Upper lobe of right lung (tissue), 1 donor: ENCODE measurements at regions not wholly inside any gene's neighbourhood (a gene's known extent, or its start where the extent isn't known, plus 50 kb on each side); places are given as distances from the start of the nearest gene placed in this dataset.
"Not testable (repeated sequence)": the region's sequence is repeated elsewhere in the genome, so short reads cannot be mapped to it uniquely, and the experiment has no call there.

Experiments
- ATAC-seq: fragments of 200-7000 bp; cut with Tn5 transposase; one replicate; pipeline ENCODE4 v1.9.1; 2020; ENCODE audit warnings: mild to moderate bottlenecking, moderate library complexity
- DNase-seq: peaks from one replicate; pipeline ENCODE4 v3.0.0-alpha.2; 2020
- H3K27ac ChIP-seq: fragments of 200-600 bp; one replicate; pipeline ENCODE4 v1.8.0; 2022
- H3K27me3 ChIP-seq: fragments of 200-600 bp; one replicate; pipeline ENCODE4 v1.8.0; 2022; ENCODE audit warnings: mild to moderate bottlenecking
- H3K36me3 ChIP-seq: fragments of 200-600 bp; one replicate; pipeline ENCODE4 v1.8.0; 2022
- H3K4me1 ChIP-seq: fragments of 200-600 bp; one replicate; pipeline ENCODE4 v1.8.0; 2022
- H3K4me3 ChIP-seq: fragments of 200-600 bp; one replicate; pipeline ENCODE4 v1.8.0; 2022; ENCODE audit warnings: mild to moderate bottlenecking
- H3K9me3 ChIP-seq: fragments of 200-600 bp; one replicate; pipeline ENCODE4 v1.8.0; 2022
- CTCF ChIP-seq: fragments of 200-600 bp; IDR thresholded peaks from one replicate; pipeline ENCODE4 v1.8.0; 2022; ENCODE audit warnings: antibody characterized with exemption
- intact Hi-C: fragments of 100-400 bp; cut with DNase I; formaldehyde crosslinking; loops from one replicate; pipeline ENCODE4 v1.11.0; 2022
- donor health status: DM: no; HTN: yes; CAD: no; lungs with severe emphysema.

DNA sequence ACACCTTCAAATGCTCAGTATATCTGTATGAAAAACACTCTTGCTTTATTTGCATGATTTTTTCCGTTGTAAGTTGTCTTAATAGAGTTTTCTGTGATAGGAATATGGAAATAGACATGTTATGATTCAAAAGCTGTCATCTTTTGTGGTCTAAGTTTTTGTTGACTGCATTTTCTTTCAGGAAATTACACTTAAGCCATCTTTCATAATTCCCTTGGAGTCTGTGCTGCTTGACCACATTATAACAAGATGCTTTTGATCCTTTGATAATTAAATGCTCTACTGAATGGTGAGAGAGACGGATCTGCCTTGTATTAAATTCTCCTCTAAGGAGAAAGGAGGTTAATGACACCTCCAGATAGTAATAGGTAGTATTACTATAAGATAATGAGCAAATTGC, 272.8 kb upstream of the DAAM1 start:
- no peak for TF ChIP-seq CTCF
- Histone ChIP-seq H3K4me3 (no peak overlapping the region), H3K4me1 (no peaks in the 10 kb centered on the region), H3K27ac (no peak overlapping the region), H3K36me3 (no peaks in the 10 kb centered on the region), H3K27me3 (no peaks in the 10 kb centered on the region), H3K9me3 (no peaks in the 10 kb centered on the region)
- DNase-seq (no peak), ATAC-seq (no peak)
- intact Hi-C loops = no loop called here

GRCh38 chr14:58918066-58918738, 270.3 kb upstream of the DAAM1 start:
- no peak overlapping the region for H3K27ac ChIP-seq
- H3K9me3 ChIP-seq = no peaks in the 10 kb centered on the region

GRCh38 chr14:58919217-58919616, 269.2 kb upstream of the DAAM1 start:
- TF ChIP-seq CTCF = no peak
- Histone ChIP-seq H3K4me3 (no peak overlapping the region), H3K27me3 (no peaks in the 10 kb centered on the region), H3K27ac (no peak overlapping the region), H3K4me1 (no peaks in the 10 kb centered on the region), H3K9me3 (no peaks in the 10 kb centered on the region), H3K36me3 (no peaks in the 10 kb centered on the region)
- ATAC-seq (no peak), DNase-seq (no peak)
- intact Hi-C loops = no loop called here

More at GRCh38 chr14:58918066-58918738, 270.3 kb upstream of the DAAM1 start:
- no peak overlapping the region for H3K4me3 ChIP-seq
- no peak for ATAC-seq
- no peak for TF ChIP-seq CTCF
- intact Hi-C loops = no loop called here
- H3K4me1 ChIP-seq = no peaks in the 10 kb centered on the region
- no peaks in the 10 kb centered on the region for H3K36me3 ChIP-seq
- no peaks in the 10 kb centered on the region for H3K27me3 ChIP-seq
- no peak for DNase-seq

GRCh38 chr14:58920230-58920629, 268.2 kb upstream of the DAAM1 start:
- H3K27me3 ChIP-seq = no peaks in the 10 kb centered on the region
- TF ChIP-seq CTCF = no peak
- H3K36me3 ChIP-seq = no peaks in the 10 kb centered on the region
- ATAC-seq (no peak), DNase-seq (no peak)
- no peaks in the 10 kb centered on the region for H3K4me1 ChIP-seq
- intact Hi-C loops = no loop called here
- H3K4me3 ChIP-seq = no peak overlapping the region
- H3K9me3 ChIP-seq = no peaks in the 10 kb centered on the region
- no peak overlapping the region for H3K27ac ChIP-seq

DNA sequence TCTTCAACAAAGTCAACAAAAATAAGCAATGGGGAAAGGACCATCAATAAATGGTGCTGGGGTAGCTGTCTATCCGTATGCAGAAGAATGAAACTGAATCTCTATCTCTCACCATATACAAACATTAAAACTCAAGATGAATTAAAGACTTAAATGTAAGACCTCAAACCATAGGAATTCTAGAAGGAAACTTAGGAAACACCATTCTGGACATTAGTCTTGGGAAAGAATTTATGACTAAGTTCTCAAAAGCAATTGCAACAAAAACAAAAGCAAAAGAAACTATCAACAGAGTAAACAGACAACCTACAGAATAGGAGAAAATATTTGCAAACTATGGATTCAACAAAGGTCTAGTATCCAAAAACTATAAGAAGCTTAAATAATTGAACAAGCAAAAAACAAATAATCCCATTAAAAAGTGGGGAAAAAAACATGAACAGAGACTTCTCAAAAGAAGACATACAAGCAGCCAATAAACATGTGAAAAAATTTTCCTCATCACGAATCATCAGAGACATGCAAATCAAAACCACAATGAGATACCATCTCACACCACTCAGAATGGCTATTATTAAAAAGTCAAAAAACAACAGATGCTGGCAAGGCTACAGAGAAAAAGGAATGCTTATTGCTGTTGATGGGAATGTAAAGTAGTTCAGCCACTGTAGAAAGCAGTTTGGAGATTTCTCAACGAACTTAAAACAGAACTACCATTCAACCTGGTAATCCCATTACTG, 266.1 kb upstream of the DAAM1 start:
- intact Hi-C loops, H3K36me3 ChIP-seq, H3K9me3 ChIP-seq, ATAC-seq, DNase-seq, H3K4me3 ChIP-seq, H3K4me1 ChIP-seq, H3K27me3 ChIP-seq, H3K27ac ChIP-seq: not testable (repeated sequence)

DNA sequence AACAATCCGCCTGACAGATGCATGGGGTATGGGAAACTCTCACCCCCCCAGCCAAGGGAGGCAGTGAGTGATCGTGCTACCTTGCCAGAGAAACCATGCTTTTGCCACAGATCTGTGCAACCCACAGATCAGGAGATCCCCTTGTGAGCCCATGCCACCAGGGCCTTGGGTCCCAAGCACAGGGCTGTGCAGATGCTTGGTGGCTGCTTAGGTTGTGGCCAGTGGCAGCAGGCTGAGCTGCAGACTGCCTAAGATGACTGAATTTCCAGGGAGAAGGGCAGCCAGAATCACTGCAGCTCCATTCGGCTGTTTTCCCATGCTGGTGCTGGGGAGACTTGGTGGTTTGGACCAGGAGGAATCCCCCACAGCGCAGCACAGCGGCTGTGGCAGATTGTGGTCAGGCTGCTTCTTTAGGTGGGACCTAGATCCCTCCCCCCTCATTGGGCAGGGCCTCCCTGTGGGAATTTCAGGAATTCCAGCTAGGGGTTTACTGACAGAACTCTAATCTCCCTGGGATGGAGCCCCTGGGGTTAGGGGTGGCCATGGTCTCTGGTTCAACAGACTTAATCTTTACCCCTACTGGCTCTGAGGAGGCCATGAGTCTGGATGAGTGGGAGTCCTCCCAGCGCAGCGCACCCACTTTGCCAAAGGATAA, 264.6 kb upstream of the DAAM1 start:
- Histone ChIP-seq H3K27me3 (no peaks in the 10 kb centered on the region), H3K36me3 (no peaks in the 10 kb centered on the region), H3K4me1 (no peaks in the 10 kb centered on the region), H3K27ac (no peak overlapping the region), H3K9me3 (no peaks in the 10 kb centered on the region), H3K4me3 (no peak overlapping the region)
- TF ChIP-seq CTCF = no peak
- intact Hi-C loops = no loop called here
- ATAC-seq (no peak), DNase-seq (no peak)
